HG03045 (cell line): ENCODE measurements at regions not wholly inside any gene's neighbourhood (a gene's known extent, or its start where the extent isn't known, plus 50 kb on each side); places are given as distances from the start of the nearest gene placed in this dataset.
A peak's percentile ranks its signal among the peaks of the same experiment; 100 is the strongest.

Experiments
- ATAC-seq: cut with Tn5 transposase; IDR thresholded peaks from one replicate; pipeline ENCODE4 v1.9.1; 2021; ENCODE audit warnings: mild to moderate bottlenecking, moderate library complexity; ENCODE audit not compliant: unreplicated experiment

DNA sequence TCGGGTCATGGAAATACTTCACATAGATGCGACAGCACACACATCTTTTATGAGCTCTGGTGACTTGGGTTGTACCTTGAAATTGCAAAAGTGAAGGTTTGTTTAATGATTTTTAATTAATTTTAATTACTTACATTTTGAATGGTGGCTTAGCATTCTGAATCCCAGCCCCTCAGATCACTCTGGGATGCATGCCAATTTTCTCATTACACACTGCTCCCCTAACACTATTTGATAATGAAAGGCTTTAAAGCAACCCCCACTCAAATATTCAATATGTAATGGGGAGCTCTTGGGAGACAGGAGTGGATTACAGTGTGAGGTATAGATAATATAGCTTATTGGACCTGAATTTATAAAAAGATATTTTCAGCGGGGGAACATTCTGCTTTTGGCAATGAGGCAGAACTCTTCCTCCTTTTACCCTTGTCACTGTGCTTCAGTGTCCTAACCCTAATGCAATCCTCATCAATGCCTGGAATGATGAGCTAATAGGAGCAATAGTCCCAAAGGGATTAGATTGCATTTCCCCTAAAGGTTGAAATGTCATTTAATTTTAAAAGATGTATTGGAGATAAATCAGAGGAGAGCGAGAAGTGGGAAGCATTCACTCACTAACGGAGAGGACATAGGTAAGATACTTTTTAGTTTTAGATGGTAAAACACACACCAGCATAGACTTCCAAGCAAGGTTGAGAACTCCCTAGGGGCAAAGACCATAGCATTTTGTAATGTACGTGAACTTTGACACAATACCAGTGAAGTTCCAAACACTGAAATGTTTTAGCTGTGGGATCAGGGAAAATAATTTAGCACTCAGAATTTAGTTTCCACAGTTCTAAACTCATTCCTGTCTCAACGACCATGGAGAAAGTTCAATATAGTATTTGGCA, 384.1 kb upstream of the PLXNA2 start:
- ATAC-seq, result no peak

DNA sequence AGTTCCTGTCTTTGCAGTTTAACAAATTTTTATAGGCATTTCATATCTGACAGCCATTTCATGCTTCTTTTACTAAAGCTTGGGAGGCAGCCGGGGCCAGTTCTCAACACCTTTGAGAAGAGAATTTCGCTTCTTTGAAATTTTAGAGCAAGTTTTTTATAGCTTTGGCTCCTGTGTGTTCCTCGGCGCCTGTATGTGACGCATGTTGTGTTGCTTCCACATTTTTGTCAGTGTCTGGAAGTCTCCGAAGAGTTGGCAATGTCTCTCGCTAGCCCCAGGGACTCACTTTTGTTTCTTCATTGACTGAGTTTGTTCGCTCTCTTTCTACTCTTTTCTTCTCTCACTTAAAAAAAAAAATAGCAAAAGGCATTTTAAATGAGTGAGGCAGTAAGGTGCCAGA, 386.9 kb upstream of the PLXNA2 start:
- ATAC-seq, result no peak

GRCh38 chr1:208631506-208631905, 387.3 kb upstream of the PLXNA2 start:
- ATAC-seq, result no peak

DNA sequence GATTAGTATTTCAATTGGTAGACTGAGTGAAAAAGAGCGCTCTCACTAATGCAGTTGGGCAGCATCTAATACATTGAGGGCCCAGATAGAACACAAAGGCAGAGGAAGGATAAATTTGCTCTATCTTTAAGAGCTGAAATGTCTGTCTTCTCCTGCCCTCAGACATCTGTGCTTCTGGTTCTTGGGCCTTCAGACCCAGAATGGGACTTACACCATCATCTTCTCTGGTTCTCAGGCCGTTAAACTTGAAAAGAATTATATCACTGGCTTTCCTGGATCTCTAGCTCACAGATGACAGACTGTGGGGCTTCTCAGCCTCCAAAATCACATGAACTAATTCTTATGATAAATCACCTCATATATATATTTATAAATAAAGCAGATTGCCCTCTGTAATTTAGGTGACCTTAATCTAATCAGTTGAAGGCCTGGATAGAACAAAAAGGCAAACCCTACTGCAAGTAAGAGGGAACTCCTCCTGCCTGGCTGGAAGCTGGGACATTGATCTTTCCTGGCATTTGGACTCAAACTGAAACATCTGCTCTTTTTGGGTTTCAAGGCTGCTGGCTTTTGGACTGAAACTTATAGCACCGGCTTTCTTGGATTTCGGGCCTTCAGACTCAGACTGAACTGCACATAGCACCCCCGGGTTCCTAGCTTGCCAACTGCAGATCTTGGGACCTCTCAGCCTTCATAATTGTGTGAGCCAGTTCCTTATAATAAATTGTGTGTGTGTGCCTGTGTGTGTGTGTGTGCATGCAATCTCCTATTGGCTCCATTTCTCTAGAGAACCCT, 390.4 kb upstream of the PLXNA2 start:
- no peak for ATAC-seq

- ATAC-seq, result no peak
These were observed 393.0 kb upstream of the PLXNA2 start for GRCh38 chr1:208637181-208637580.

- no peak for ATAC-seq
These were observed 395.2 kb upstream of the PLXNA2 start for GRCh38 chr1:208639382-208639781.

DNA sequence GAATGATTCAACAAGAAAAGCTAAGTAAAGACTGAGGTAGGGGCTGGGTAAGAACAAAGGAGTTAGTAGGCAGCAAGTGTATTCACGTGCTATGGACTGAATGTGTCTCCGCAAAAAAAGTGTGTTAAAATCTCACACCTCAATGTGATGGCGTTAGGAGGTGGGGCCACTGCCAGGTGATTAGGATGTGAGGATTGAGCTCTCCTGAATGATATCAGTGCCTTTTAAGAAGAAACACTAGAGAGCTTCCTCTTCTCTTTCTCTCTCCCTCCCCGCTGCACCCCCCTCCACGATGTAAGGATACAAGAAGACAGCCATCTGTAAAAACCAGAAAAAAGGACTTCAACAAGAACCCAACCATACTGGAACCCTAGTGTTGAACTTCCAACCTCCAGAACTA, 396.1 kb upstream of the PLXNA2 start:
- no peak for ATAC-seq

- ATAC-seq, result no peak
These were observed 397.5 kb upstream of the PLXNA2 start for GRCh38 chr1:208641579-208642280.

- ATAC-seq, result no peak
These were observed 398.9 kb upstream of the PLXNA2 start for GRCh38 chr1:208643005-208643597.

GRCh38 chr1:208644401-208645160, 400.4 kb upstream of the PLXNA2 start:
- no peak for ATAC-seq

GRCh38 chr1:208646431-208646830, 402.2 kb upstream of the PLXNA2 start:
- no peak for ATAC-seq

- no peak for ATAC-seq
These were observed 404.0 kb upstream of the PLXNA2 start for GRCh38 chr1:208648146-208648545.

DNA sequence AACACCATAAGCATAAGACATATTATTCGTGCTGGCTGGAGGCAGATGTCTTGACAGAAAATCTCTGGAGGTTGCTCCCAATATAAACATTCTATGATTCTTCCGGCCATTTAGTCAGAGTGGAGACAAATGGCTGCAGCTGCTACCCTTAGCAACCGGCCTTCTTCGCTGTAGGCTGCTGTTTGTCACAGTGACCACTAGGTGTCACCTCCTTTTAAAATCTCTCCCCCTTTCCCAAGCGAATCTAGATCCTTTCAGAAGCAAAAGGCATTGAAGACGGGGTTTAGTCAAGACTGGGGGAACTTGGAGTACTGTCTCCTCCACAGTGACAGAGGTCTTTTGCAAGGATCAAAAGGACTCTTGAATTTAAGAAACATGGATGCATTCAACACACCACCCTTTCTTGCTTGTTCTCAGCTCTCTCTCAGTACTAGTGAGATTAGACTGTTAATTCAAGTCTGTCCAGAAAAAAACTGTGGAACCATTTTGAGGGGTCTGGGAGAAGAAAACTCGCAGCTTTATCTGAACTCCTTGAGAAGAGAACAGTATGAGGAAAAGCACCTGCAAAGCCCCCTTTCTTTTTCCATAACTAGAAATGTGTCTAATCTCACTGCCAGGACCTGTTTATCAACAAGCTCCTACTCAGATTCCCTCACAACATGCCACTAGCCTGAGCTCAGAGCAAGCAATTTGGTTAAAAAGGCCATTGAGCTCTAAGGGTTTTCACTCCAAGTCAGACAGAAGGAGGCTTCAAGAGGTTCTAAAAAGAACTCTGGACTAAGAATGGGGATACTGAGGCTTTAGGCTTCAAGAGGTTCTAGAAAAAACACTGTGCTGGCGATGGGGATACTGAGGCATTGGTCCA, 408.3 kb upstream of the PLXNA2 start:
- ATAC-seq, result peak; percentile 80

- no peak for ATAC-seq
These were observed 409.2 kb upstream of the PLXNA2 start for GRCh38 chr1:208653426-208653825.

DNA sequence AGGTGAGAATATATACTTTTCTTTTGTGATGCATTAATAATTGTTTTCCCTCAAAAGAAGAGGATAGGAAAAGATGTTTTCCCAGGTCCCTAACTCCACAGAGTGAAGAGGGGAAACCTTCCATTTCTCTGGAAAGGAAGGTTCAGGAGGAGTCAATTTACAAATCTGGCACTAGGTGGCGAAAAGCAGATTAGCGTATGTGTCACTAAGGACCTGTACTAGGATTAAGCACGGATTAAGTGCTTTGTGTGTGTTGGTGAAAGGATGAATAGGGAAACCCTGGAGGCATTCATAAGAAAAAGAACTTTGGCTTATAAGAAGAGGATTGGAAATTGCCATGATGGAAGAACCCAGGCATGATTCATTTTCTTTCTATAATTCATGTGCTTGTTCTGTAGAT, 410.1 kb upstream of the PLXNA2 start:
- ATAC-seq, result no peak

GRCh38 chr1:208665936-208666335, 421.8 kb upstream of the PLXNA2 start:
- ATAC-seq, result no peak

GRCh38 chr1:208668991-208669390, 424.8 kb upstream of the PLXNA2 start:
- ATAC-seq, result no peak

- ATAC-seq, result no peak
These were observed 426.6 kb upstream of the PLXNA2 start for GRCh38 chr1:208670778-208671177.

GRCh38 chr1:208681878-208682663, 437.9 kb upstream of the PLXNA2 start:
- ATAC-seq, result no peak
